ENCODE measurements at regions not wholly inside any gene's neighbourhood (a gene's known extent, or its start where the extent isn't known, plus 50 kb on each side); places are given as distances from the start of the nearest gene placed in this dataset.

DNA sequence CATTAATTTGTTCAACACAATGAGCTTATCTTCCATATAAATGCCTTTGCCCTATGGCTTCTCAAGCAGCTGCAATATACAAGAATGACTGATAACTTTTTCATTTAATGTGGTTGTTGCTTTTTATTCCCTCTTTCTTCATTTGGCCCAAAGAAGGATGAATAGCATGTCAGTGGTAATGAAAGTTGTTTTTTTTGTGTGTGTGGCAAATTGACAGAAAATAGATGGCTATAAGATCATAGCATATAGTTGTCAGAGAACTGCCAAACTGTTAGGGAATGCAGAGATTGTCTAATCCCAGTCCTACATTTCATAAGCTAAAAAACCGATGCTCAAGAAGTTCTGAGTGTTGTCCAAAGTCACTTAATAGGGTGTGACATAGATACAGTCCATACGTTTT, 244.3 kb downstream of the ACTR3 start:
- Histone ChIP-seq H3K27me3 (ENCODE audit: control insufficient read depth in 4 of 4, insufficient read depth in 4 of 4, low read length in 3 of 4) (no peaks in the 10 kb centered on the region), H3K4me3 (ENCODE audit: low read depth in 1 of 3, low read length in 3 of 3) (no peak overlapping the region), H3K36me3 (ENCODE audit: control insufficient read depth in 4 of 4, insufficient read depth in 3 of 4, low read depth in 1 of 4, low read length in 3 of 4) (no peaks in the 10 kb centered on the region), H3K4me1 (ENCODE audit: control insufficient read depth in 4 of 4, insufficient read depth in 4 of 4, low read length in 3 of 4) (no peaks in the 10 kb centered on the region), H3K9ac (ENCODE audit: low read depth in 1 of 2, low read length in 2 of 2) (no peak overlapping the region), H3K27ac (ENCODE audit: low read depth in 1 of 2, low read length in 2 of 2) (no peak overlapping the region), H3K9me3 (ENCODE audit: control insufficient read depth in 4 of 4, low read length in 3 of 4) (no peaks in the 10 kb centered on the region)
- WGBS = 75% methylated on average over 2 of the region's 2 CpGs
- no peak for DNase-seq (ENCODE audit: low spot score)
- no peak for TF ChIP-seq TAF1 (conservative IDR thresholded peaks at IDR 0.05)
- no peak for TF ChIP-seq JUND (IDR thresholded peaks at IDR 0.05)
- TF ChIP-seq, protein P1, sequence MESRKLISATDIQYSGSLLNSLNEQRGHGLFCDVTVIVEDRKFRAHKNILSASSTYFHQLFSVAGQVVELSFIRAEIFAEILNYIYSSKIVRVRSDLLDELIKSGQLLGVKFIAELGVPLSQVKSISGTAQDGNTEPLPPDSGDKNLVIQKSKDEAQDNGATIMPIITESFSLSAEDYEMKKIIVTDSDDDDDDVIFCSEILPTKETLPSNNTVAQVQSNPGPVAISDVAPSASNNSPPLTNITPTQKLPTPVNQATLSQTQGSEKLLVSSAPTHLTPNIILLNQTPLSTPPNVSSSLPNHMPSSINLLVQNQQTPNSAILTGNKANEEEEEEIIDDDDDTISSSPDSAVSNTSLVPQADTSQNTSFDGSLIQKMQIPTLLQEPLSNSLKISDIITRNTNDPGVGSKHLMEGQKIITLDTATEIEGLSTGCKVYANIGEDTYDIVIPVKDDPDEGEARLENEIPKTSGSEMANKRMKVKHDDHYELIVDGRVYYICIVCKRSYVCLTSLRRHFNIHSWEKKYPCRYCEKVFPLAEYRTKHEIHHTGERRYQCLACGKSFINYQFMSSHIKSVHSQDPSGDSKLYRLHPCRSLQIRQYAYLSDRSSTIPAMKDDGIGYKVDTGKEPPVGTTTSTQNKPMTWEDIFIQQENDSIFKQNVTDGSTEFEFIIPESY (IDR thresholded peaks at IDR 0.05) = no peak

DNA sequence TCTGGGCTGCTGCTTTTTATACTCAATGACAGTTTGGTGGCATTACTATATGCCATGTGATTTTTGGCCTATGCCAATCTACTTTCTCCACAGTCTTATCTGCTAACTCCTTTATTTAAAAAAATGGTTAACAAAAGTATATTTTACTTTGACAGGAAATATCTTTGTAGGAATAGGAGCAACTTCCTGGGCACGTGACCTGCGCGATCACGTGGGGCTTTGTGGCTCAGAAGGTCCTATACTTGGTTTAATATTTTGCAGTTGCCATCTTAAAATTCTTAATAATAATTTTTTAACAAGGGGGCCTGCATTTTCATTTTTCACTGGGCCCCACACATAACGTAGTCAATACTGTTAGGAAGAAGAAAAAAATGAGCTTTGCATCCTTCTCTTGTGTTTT, 249.7 kb downstream of the ACTR3 start:
- WGBS = 93% methylated on average over 5 of the region's 5 CpGs
- no peak overlapping the region for H3K4me3 ChIP-seq (ENCODE audit: low read depth in 1 of 3, low read length in 3 of 3)
- no peak overlapping the region for H3K27ac ChIP-seq (ENCODE audit: low read depth in 1 of 2, low read length in 2 of 2)
- H3K9me3 ChIP-seq (ENCODE audit: control insufficient read depth in 4 of 4, low read length in 3 of 4) = peaks cover 0 to 2% (median 0%) of the 10 kb centered on the region in 4 donors
- DNase-seq (ENCODE audit: low spot score) = no peak
- TF ChIP-seq TAF1 (conservative IDR thresholded peaks at IDR 0.05) (no peak), FOXA1 (IDR thresholded peaks at IDR 0.05) (no peak), YY1 (IDR thresholded peaks at IDR 0.05) (no peak), GABPA (IDR thresholded peaks at IDR 0.05 in 1 of 2, conservative IDR thresholded peaks at IDR 0.05 in 1 of 2) (no peak), RXRA (IDR thresholded peaks at IDR 0.05) (no peak), EGR1 (IDR thresholded peaks at IDR 0.05; ENCODE audit: low read depth in 2 of 2) (no peak), ATF3 (IDR thresholded peaks at IDR 0.05) (no peak), JUND (IDR thresholded peaks at IDR 0.05) (no peak), SP1 (IDR thresholded peaks at IDR 0.05) (no peak)
- no peaks in the 10 kb centered on the region for H3K36me3 ChIP-seq (ENCODE audit: control insufficient read depth in 4 of 4, insufficient read depth in 3 of 4, low read depth in 1 of 4, low read length in 3 of 4)
- no peaks in the 10 kb centered on the region for H3K4me1 ChIP-seq (ENCODE audit: control insufficient read depth in 4 of 4, insufficient read depth in 4 of 4, low read length in 3 of 4)
- H3K9ac ChIP-seq (ENCODE audit: low read depth in 1 of 2, low read length in 2 of 2) = no peak overlapping the region
- no peaks in the 10 kb centered on the region for H3K27me3 ChIP-seq (ENCODE audit: control insufficient read depth in 4 of 4, insufficient read depth in 4 of 4, low read length in 3 of 4)

GRCh38 chr2:114156366-114157056, 266.6 kb downstream of the ACTR3 start:
- TF ChIP-seq FOXA1 (IDR thresholded peaks at IDR 0.05) (no peak), HNF4G (IDR thresholded peaks at IDR 0.05) (no peak), TAF1 (conservative IDR thresholded peaks at IDR 0.05) (no peak), HNF4A (conservative IDR thresholded peaks at IDR 0.05) (no peak), ATF3 (IDR thresholded peaks at IDR 0.05) (no peak), RXRA (IDR thresholded peaks at IDR 0.05) (no peak)
- TF ChIP-seq, protein P1 (IDR thresholded peaks at IDR 0.05) = no peak
- TF ChIP-seq, protein P2, sequence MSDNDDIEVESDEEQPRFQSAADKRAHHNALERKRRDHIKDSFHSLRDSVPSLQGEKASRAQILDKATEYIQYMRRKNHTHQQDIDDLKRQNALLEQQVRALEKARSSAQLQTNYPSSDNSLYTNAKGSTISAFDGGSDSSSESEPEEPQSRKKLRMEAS (IDR thresholded peaks at IDR 0.05) = no peak
- WGBS = 90% methylated on average over 6 of the region's 6 CpGs
- no peak for DNase-seq (ENCODE audit: low spot score)
- Histone ChIP-seq H3K9ac (ENCODE audit: low read depth in 1 of 2, low read length in 2 of 2) (no peak overlapping the region), H3K4me1 (ENCODE audit: control insufficient read depth in 4 of 4, insufficient read depth in 4 of 4, low read length in 3 of 4) (peaks cover 1 to 18% (median 15%) of the 10 kb centered on the region in 4 donors), H3K4me3 (ENCODE audit: low read depth in 1 of 3, low read length in 3 of 3) (no peak overlapping the region), H3K36me3 (ENCODE audit: control insufficient read depth in 4 of 4, insufficient read depth in 3 of 4, low read depth in 1 of 4, low read length in 3 of 4) (no peaks in the 10 kb centered on the region), H3K9me3 (ENCODE audit: control insufficient read depth in 4 of 4, low read length in 3 of 4) (no peaks in the 10 kb centered on the region), H3K27ac (ENCODE audit: low read depth in 1 of 2, low read length in 2 of 2) (no peak overlapping the region), H3K27me3 (ENCODE audit: control insufficient read depth in 4 of 4, insufficient read depth in 4 of 4, low read length in 3 of 4) (no peaks in the 10 kb centered on the region)

All from liver (tissue), 7 donors.